Spleen (tissue), 11 donors: ENCODE measurements at regions not wholly inside any gene's neighbourhood (a gene's known extent, or its start where the extent isn't known, plus 50 kb on each side); places are given as distances from the start of the nearest gene placed in this dataset.

Source experiments
- DNase-seq: peaks from one replicate; pipeline ENCODE4 v3.0.0-alpha.2; 2020
- H3K27ac ChIP-seq, 8 donors: fragments of 200-600 bp; sonication (generic) in 7 of 8; 1 replicate in 4 of 8; 2 replicates in 4 of 8; pipeline versions ENCODE4 v1.5.0 to v1.8.0; 2016 to 2021; ENCODE audit warnings: inconsistent platforms in 4 of 8, mild to moderate bottlenecking in 4 of 8, moderate library complexity in 1 of 8
- H3K27me3 ChIP-seq, 7 donors: fragments of 200-600 bp; sonication (generic) in 6 of 7; replicated peaks in 1 of 7; 1 replicate in 4 of 7; 2 replicates in 3 of 7; pipeline versions ENCODE4 v1.5.0 to v1.8.0; 2016 to 2021; ENCODE audit warnings: inconsistent platforms in 3 of 7, mild to moderate bottlenecking in 1 of 7
- H3K36me3 ChIP-seq, 6 donors: fragments of 200-600 bp; sonication (generic) in 5 of 6; 1 replicate in 4 of 6; 2 replicates in 2 of 6; pipeline versions ENCODE4 v1.5.0 to v1.8.0; 2016 to 2021; ENCODE audit warnings: inconsistent platforms in 2 of 6
- H3K4me1 ChIP-seq, 6 donors: fragments of 200-600 bp; sonication (generic) in 5 of 6; 1 replicate in 3 of 6; 2 replicates in 3 of 6; pipeline versions ENCODE4 v1.5.0 to v1.8.0; 2016 to 2021; ENCODE audit warnings: inconsistent platforms in 3 of 6
- H3K4me3 ChIP-seq, 8 donors: fragments of 200-600 bp; sonication (generic) in 7 of 8; 1 replicate in 4 of 8; 2 replicates in 4 of 8; pipeline versions ENCODE4 v1.5.0 to v1.8.0; 2016 to 2021; ENCODE audit warnings: inconsistent platforms in 4 of 8, mild to moderate bottlenecking in 4 of 8, moderate library complexity in 2 of 8
- H3K9me3 ChIP-seq, 8 donors: fragments of 200-600 bp; sonication (generic) in 7 of 8; 1 replicate in 4 of 8; 2 replicates in 4 of 8; pipeline versions ENCODE4 v1.5.0 to v1.8.0; 2016 to 2021; ENCODE audit warnings: inconsistent platforms in 4 of 8
- CTCF ChIP-seq, 11 experiments: fragments of 200-600 bp in 7 of 11; fragments of 450-650 bp in 4 of 11; sonication (generic) in 4 of 11; IDR thresholded peaks in 8 of 11; conservative IDR thresholded peaks in 3 of 11; 1 replicate in 7 of 11; 2 replicates in 4 of 11; pipeline versions ENCODE4 v1.4.0 to v1.8.0; 2016 to 2021; ENCODE audit warnings: antibody characterized with exemption in 11 of 11, inconsistent platforms in 4 of 11, mild to moderate bottlenecking in 1 of 11
- POLR2A ChIP-seq, 3 donors: fragments of 450-650 bp; IDR thresholded peaks; one replicate each; pipeline ENCODE4 v1.5.1; 2017; ENCODE audit warnings: antibody characterized with exemption in 3 of 3, mild to moderate bottlenecking in 1 of 3
- POLR2AphosphoS5 ChIP-seq, 3 donors: sonication (generic); formaldehyde crosslinking; IDR thresholded peaks; one replicate each; pipeline ENCODE4 v1.5.1; 2017; ENCODE audit warnings: antibody characterized with exemption in 3 of 3
- WGBS, 5 donors: extraction: QIAGEN DNeasy Blood & Tissue Kit in 3 of 5; methylation state at CpG; one replicate each; pipeline versions ENCODE4 v1.1.5 to v1.1.7; 2013 to 2018; 5-methylcytosine and 5-hydroxymethylcytosine counted together
- intact Hi-C: fragments of 100-400 bp; cut with DNase I; formaldehyde crosslinking; loops from one replicate; pipeline ENCODE4 v1.15.0; 2023; ENCODE audit warnings: low total_unique reads
- donor health status: healthy with polysubstance abuse.
- donor health status: DM: no; HTN: no; CAD: no; lungs with moderate emphysema.
- donor health status: DM: no; HTN: no; CAD: no.
- donor health status: Bipolar disorder and iron deficiency.
- donor health status: healthy.
- donor health status: DM: no; HTN: no; CAD: no.
- donor health status: DM: yes; HTN: yes; CAD: no.

- Histone ChIP-seq H3K4me1 (peaks cover 25 to 96% (median 57%) of the 10 kb centered on the region in 6 donors), H3K27me3 (no peaks in the 10 kb centered on the region), H3K36me3 (no peaks in the 10 kb centered on the region), H3K27ac (peak overlapping the region in 7 of 8 donors; percentile 42 to 85 (median 75)), H3K9me3 (peaks cover 1 to 12% (median 7%) of the 10 kb centered on the region in 8 donors), H3K4me3 (peak overlapping the region in 1 of 8 donors; percentile 46)
- 37 to 59% (median 45%) methylated on average over 9 to 12 of the region's 12 CpGs for WGBS, 5 donors
- no peak for TF ChIP-seq CTCF (IDR thresholded peaks at IDR 0.05 in 8 of 11, conservative IDR thresholded peaks at IDR 0.05 in 3 of 11)
- DNase-seq: no peak
- intact Hi-C loops: no loop called here
Measured at GRCh38 chr15:70504988-70505387, 258.4 kb downstream of the UACA start.

GRCh38 chr15:70504299-70504951 lies 258.9 kb downstream of the UACA start:
- peak; percentile 92 for DNase-seq
- Histone ChIP-seq H3K9me3 (peaks cover 0 to 6% (median 2%) of the 10 kb centered on the region in 8 donors), H3K4me3 (peak overlapping the region in 1 of 8 donors; percentile 46), H3K4me1 (peaks cover 25 to 96% (median 56%) of the 10 kb centered on the region in 6 donors), H3K27me3 (no peaks in the 10 kb centered on the region), H3K27ac (peak overlapping the region in 7 of 8 donors; percentile 42 to 85 (median 75)), H3K36me3 (no peaks in the 10 kb centered on the region)
- intact Hi-C loops: no loop called here
- 4 to 17% (median 7%) methylated on average over 4 to 9 of the region's 9 CpGs for WGBS, 5 donors
- TF ChIP-seq POLR2A (IDR thresholded peaks at IDR 0.05) (no peak), CTCF (IDR thresholded peaks at IDR 0.05 in 8 of 11, conservative IDR thresholded peaks at IDR 0.05 in 3 of 11) (no peak), POLR2AphosphoS5 (IDR thresholded peaks at IDR 0.05) (peak; percentile 81 to 86 (median 81))

- Histone ChIP-seq H3K9me3 (peaks cover 0 to 4% (median 0%) of the 10 kb centered on the region in 8 donors), H3K4me3 (peak overlapping the region in 1 of 8 donors; percentile 46), H3K27ac (peak overlapping the region in 6 of 8 donors; percentile 65 to 85 (median 77)), H3K36me3 (no peaks in the 10 kb centered on the region), H3K4me1 (peaks cover 25 to 90% (median 51%) of the 10 kb centered on the region in 6 donors), H3K27me3 (no peaks in the 10 kb centered on the region)
- no peak for TF ChIP-seq CTCF (IDR thresholded peaks at IDR 0.05 in 8 of 11, conservative IDR thresholded peaks at IDR 0.05 in 3 of 11)
- no peak for TF ChIP-seq POLR2AphosphoS5 (IDR thresholded peaks at IDR 0.05)
- TF ChIP-seq POLR2A (IDR thresholded peaks at IDR 0.05): no peak
- WGBS, 5 donors: 60 to 84% (median 64%) methylated on average over 8 to 10 of the region's 10 CpGs
- intact Hi-C loops: no loop called here
- peak; percentile 78 for DNase-seq
Measured at GRCh38 chr15:70503798-70504298, 259.5 kb downstream of the UACA start.

GRCh38 chr15:70503073-70503745 lies 260.1 kb downstream of the UACA start:
- TF ChIP-seq POLR2A (IDR thresholded peaks at IDR 0.05) (no peak), CTCF (IDR thresholded peaks at IDR 0.05 in 8 of 11, conservative IDR thresholded peaks at IDR 0.05 in 3 of 11) (no peak), POLR2AphosphoS5 (IDR thresholded peaks at IDR 0.05) (no peak)
- Histone ChIP-seq H3K4me1 (peaks cover 25 to 83% (median 45%) of the 10 kb centered on the region in 6 donors), H3K4me3 (no peak overlapping the region), H3K27ac (peak overlapping the region in 5 of 8 donors; percentile 73 to 85 (median 79)), H3K27me3 (no peaks in the 10 kb centered on the region), H3K9me3 (peaks cover 0 to 4% (median 0%) of the 10 kb centered on the region in 8 donors), H3K36me3 (no peaks in the 10 kb centered on the region)
- intact Hi-C loops: no loop called here
- 60 to 78% (median 65%) methylated on average over 8 of the region's 8 CpGs for WGBS, 5 donors
- peak; percentile 74 for DNase-seq
